ENCODE measurements at regions not wholly inside any gene's neighbourhood (a gene's known extent, or its start where the extent isn't known, plus 50 kb on each side); places are given as distances from the start of the nearest gene placed in this dataset.

DNA sequence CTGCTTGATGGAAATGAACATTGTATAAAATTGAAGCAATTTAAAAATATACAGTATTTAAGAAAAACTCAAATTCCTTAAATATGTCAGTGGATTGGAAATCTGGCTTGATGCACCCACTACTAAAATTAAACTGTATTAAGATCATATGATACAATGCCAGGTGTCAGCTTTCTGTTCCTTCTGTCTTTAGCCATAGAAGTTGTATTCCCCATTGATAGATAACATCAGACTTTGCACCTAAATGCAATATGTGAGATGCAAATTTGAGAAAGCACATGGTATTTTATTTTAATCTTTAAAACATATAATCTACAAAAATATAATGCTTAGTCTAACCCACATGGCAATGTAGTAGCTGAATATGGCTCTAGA lies 697.4 kb upstream of the WWC1 start (continued):
- TF ChIP-seq, protein P1, sequence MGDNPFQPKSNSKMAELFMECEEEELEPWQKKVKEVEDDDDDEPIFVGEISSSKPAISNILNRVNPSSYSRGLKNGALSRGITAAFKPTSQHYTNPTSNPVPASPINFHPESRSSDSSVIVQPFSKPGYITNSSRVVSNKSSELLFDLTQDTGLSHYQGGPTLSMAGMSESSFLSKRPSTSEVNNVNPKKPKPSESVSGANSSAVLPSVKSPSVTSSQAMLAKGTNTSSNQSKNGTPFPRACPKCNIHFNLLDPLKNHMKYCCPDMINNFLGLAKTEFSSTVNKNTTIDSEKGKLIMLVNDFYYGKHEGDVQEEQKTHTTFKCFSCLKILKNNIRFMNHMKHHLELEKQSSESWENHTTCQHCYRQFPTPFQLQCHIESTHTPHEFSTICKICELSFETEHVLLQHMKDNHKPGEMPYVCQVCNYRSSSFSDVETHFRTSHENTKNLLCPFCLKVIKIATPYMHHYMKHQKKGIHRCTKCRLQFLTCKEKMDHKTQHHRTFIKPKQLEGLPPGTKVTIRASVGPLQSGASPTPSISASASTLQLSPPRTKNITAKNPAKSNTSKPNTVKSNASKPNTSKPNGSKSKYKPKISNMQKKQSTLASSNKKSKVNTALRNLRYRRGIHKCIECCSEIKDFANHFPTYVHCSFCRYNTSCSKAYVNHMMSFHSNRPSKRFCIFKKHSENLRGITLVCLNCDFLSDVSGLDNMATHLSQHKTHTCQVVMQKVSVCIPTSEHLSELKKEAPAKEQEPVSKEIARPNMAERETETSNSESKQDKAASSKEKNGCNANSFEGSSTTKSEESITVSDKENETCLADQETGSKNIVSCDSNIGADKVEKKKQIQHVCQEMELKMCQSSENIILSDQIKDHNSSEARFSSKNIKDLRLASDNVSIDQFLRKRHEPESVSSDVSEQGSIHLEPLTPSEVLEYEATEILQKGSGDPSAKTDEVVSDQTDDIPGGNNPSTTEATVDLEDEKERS (CRISPR knock-in tag; IDR thresholded peaks at IDR 0.05), result no peak
- TF ChIP-seq CCDC6 (CRISPR knock-in tag; IDR thresholded peaks at IDR 0.05) (no peak), ZBTB8A (CRISPR knock-in tag; IDR thresholded peaks at IDR 0.05; ENCODE audit: borderline replicate concordance, low read depth) (no peak)

DNA sequence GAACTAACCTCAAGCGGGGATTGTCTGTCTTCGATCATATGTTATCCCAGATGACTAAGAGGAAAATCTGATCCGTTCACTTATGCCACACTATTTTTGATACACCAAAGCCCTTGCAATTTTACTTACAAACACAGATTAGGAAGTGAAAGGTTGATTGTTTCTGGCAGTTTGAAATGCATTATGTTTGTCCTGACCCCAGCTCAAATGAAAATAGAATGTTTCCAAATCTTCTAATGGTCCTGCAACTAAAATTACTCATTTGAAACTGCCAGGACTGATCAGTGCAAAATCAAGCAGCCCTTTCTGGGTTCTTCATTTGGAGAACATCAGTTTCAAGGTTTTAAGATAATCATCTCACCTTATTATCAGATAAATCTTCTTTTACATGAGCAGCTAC lies 696.7 kb upstream of the WWC1 start:
- in situ Hi-C loops (cut with HindIII; ENCODE audit: extremely low pct_ligation_motif_present, low pct_unique_long_range_greater_than_20kb) (no loop called here), intact Hi-C loops (cut with micrococcal nuclease; ENCODE audit: unreplicated experiment) (no loop called here)
- no TSS peak for BruUV-seq (replicated peaks)
- Histone ChIP-seq H3K4me3 (replicated peaks in 1 of 3; ENCODE audit: insufficient read depth in 1 of 3, low read depth in 2 of 3, low read length in 3 of 3) (no peak overlapping the region), H3K4me2 (ENCODE audit: low read depth, low read length) (no peak overlapping the region), H3K9ac (ENCODE audit: insufficient read depth, low read depth, low read length) (no peak overlapping the region), H3K4me1 (ENCODE audit: insufficient read depth, low read length) (no peaks in the 10 kb centered on the region), H3K36me3 (replicated peaks in 1 of 2; ENCODE audit: control insufficient read depth in 1 of 2, insufficient read depth in 2 of 2, low read length in 2 of 2) (no peaks in the 10 kb centered on the region), H3K27ac (ENCODE audit: extremely low read length, insufficient read depth, low read length) (no peak overlapping the region), H2AFZ (ENCODE audit: low read length) (no peak overlapping the region), H4K20me1 (ENCODE audit: insufficient read depth, low read length) (no peaks in the 10 kb centered on the region), H3K9me3 (ENCODE audit: low read length) (no peaks in the 10 kb centered on the region), H3K27me3 (ENCODE audit: control insufficient read depth in 1 of 2, insufficient read depth in 2 of 2, low read length in 2 of 2) (0 out of 5 replicates have a peak, but pooled peaks cover 0 to 4% of the 10 kb centered on the region in 2 experiments), H3K79me2 (ENCODE audit: insufficient read depth, low read length) (no peaks in the 10 kb centered on the region)
- ChIA-PET POLR2A (no interaction called here), CTCF (ENCODE audit: low intra/inter-chr PET ratio, low total read pairs) (no interaction called here)
- FAIRE-seq, result no peak
- WGBS (ENCODE audit: low lambda C conversion rate), result 2% methylated on average over 3 of the region's 3 CpGs
- no peak for ATAC-seq
- TF ChIP-seq IRX3 (CRISPR knock-in tag; IDR thresholded peaks at IDR 0.05; ENCODE audit: borderline replicate concordance, low read depth), result no peak
- no peak for TF ChIP-seq ARNTL (CRISPR knock-in tag; IDR thresholded peaks at IDR 0.05)
- TF ChIP-seq BRCA1 (CRISPR knock-in tag; IDR thresholded peaks at IDR 0.05), result no peak
- TF ChIP-seq HOXA5 (CRISPR knock-in tag; IDR thresholded peaks at IDR 0.05), result no peak
- TF ChIP-seq GABPB1 (CRISPR knock-in tag; IDR thresholded peaks at IDR 0.05), result no peak
- no peak for DNase-seq (ENCODE audit: low spot score)
